CD14-positive monocyte (primary cell): ENCODE measurements at regions not wholly inside any gene's neighbourhood (a gene's known extent, or its start where the extent isn't known, plus 50 kb on each side); places are given as distances from the start of the nearest gene placed in this dataset.

Source experiments
- DNase-seq, 3 donors: peaks; one replicate each; pipeline ENCODE4 v3.0.0-alpha.2; 2011 to 2022
- H2AFZ ChIP-seq: 2 replicates; pipeline ENCODE4 v1.6.0; 2012; ENCODE audit warnings: mild to moderate bottlenecking, low read depth, low read length, inconsistent platforms; ENCODE audit not compliant: insufficient read depth, poor library complexity, severe bottlenecking
- H3K27ac ChIP-seq, 2 donors: 1 replicate in 1 of 2; 2 replicates in 1 of 2; pipeline ENCODE4 v1.5.1; 2012 to 2013; ENCODE audit warnings: low read length in 2 of 2, control low read depth in 1 of 2, inconsistent platforms in 1 of 2, low read depth in 1 of 2, mild to moderate bottlenecking in 1 of 2
- H3K27me3 ChIP-seq, 2 donors: one replicate each; pipeline versions ENCODE4 v1.6.0 to v1.6.1; 2011 to 2013; ENCODE audit warnings: low read length in 2 of 2; ENCODE audit not compliant: control insufficient read depth in 2 of 2, insufficient read depth in 2 of 2
- H3K36me3 ChIP-seq, 2 donors: replicated peaks in 1 of 2; 1 replicate in 1 of 2; 2 replicates in 1 of 2; pipeline versions ENCODE4 v1.5.1 to v1.6.1; 2012 to 2013; ENCODE audit warnings: low read length in 2 of 2, control low read depth in 1 of 2, inconsistent platforms in 1 of 2, mild to moderate bottlenecking in 1 of 2; ENCODE audit not compliant: insufficient read depth in 2 of 2, control insufficient read depth in 1 of 2
- H3K4me1 ChIP-seq, 2 donors: 1 replicate in 1 of 2; 2 replicates in 1 of 2; pipeline versions ENCODE4 v1.5.1 to v1.6.1; 2012 to 2013; ENCODE audit warnings: low read length in 2 of 2, control low read depth in 1 of 2, inconsistent platforms in 1 of 2, mild to moderate bottlenecking in 1 of 2, moderate library complexity in 1 of 2; ENCODE audit not compliant: insufficient read depth in 2 of 2, control insufficient read depth in 1 of 2
- H3K4me2 ChIP-seq: replicated peaks from 2 replicates; pipeline ENCODE3; 2012; ENCODE audit warnings: low read length, moderate library complexity, mild to moderate bottlenecking; ENCODE audit not compliant: poor library complexity, severe bottlenecking; ENCODE audit errors: extremely low read depth
- H3K4me3 ChIP-seq, 3 experiments: fragments of 200-600 bp in 1 of 3; sonication (generic) in 1 of 3; replicated peaks in 1 of 3; 1 replicate in 2 of 3; 2 replicates in 1 of 3; pipeline ENCODE4 v1.5.1; 2011 to 2013; ENCODE audit warnings: low read length in 3 of 3, mild to moderate bottlenecking in 3 of 3, control low read depth in 2 of 3, low read depth in 2 of 3, inconsistent platforms in 1 of 3, moderate library complexity in 1 of 3
- H3K79me2 ChIP-seq: 2 replicates; pipeline ENCODE4 v1.6.0; 2012; ENCODE audit warnings: mild to moderate bottlenecking, control low read depth, inconsistent platforms, low read length, moderate library complexity; ENCODE audit not compliant: insufficient read depth
- H3K9ac ChIP-seq: 2 replicates; pipeline ENCODE4 v1.6.0; 2017; ENCODE audit warnings: low read length, mild to moderate bottlenecking; ENCODE audit not compliant: insufficient read depth, poor library complexity, severe bottlenecking
- H3K9me3 ChIP-seq, 2 donors: replicated peaks in 1 of 2; 1 replicate in 1 of 2; 2 replicates in 1 of 2; pipeline versions ENCODE4 v1.5.1 to v1.6.1; 2012 to 2013; ENCODE audit warnings: low read length in 2 of 2, control low read depth in 1 of 2; ENCODE audit not compliant: control insufficient read depth in 1 of 2, insufficient read depth in 1 of 2
- H4K20me1 ChIP-seq: 2 replicates; pipeline ENCODE4 v1.6.0; 2012; ENCODE audit warnings: mild to moderate bottlenecking, low read length, control low read depth, moderate library complexity; ENCODE audit not compliant: insufficient read depth
- H3K27ac Mint-ChIP-seq, 7 donors: one replicate each; pipeline ENCODE4 v1.8.0; 2020; ENCODE audit warnings: mild to moderate bottlenecking in 7 of 7, mixed read lengths in 7 of 7, moderate library complexity in 6 of 7, inconsistent platforms in 2 of 7
- H3K27me3 Mint-ChIP-seq, 3 donors: one replicate each; pipeline ENCODE4 v1.8.0; 2021 to 2022; ENCODE audit warnings: low read depth in 3 of 3, mild to moderate bottlenecking in 3 of 3, mixed read lengths in 3 of 3, moderate library complexity in 3 of 3, inconsistent platforms in 1 of 3
- H3K36me3 Mint-ChIP-seq, 2 donors: one replicate each; pipeline ENCODE4 v1.8.0; 2020; ENCODE audit warnings: mixed read lengths in 2 of 2, inconsistent platforms in 1 of 2, mild to moderate bottlenecking in 1 of 2
- H3K4me1 Mint-ChIP-seq: one replicate; pipeline ENCODE4 v1.8.0; 2020; ENCODE audit warnings: mild to moderate bottlenecking, mixed read lengths
- H3K4me3 Mint-ChIP-seq, 2 donors: one replicate each; pipeline ENCODE4 v1.8.0; 2020; ENCODE audit warnings: mild to moderate bottlenecking in 2 of 2, mixed read lengths in 2 of 2, moderate library complexity in 1 of 2
- H3K9me3 Mint-ChIP-seq, 7 donors: one replicate each; pipeline ENCODE4 v1.8.0; 2020 to 2022; ENCODE audit warnings: mixed read lengths in 7 of 7, mild to moderate bottlenecking in 6 of 7, moderate library complexity in 6 of 7, inconsistent platforms in 2 of 7
- WGBS: methylation state at CpG from one replicate; pipeline ENCODE4 v1.1.5; 2013; ENCODE audit warnings: missing lambda C conversion rate; ENCODE audit not compliant: insufficient coverage; 5-methylcytosine and 5-hydroxymethylcytosine counted together
- intact Hi-C, 2 donors: fragments of 100-400 bp; cut with micrococcal nuclease; formaldehyde crosslinking; loops; one replicate each; pipeline versions ENCODE4 v1.15.0 to v1.15.1; 2023
- TF ChIP-seq, protein P1 (sequence below): fragments of 200-600 bp; IDR thresholded peaks from one replicate; pipeline ENCODE4 v1.8.0; 2022; ENCODE audit warnings: antibody characterized with exemption, mild to moderate bottlenecking

DNA sequence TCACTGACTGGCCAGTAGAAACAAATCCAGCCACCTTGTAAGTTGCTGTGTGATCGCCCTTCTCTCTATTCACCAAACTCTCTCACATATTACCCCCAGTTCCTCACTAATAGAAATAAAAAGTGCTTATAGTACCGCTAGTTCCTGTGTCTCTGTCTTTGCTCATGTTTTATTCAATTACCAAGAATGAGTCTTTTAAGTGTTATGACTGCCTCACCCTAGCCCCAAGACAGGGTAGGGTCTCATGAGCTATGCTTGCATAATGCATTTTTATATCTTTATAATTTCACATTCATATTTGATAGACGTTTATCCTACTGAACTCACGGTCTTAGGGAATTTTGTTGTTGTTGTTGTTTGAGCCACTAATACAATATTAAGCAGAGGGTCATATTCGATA lies 109.6 kb upstream of the DOK6 start:
- Mint-ChIP-seq H3K4me3 (no peak overlapping the region), H3K9me3 (peaks cover 0 to 5% (median 0%) of the 10 kb centered on the region in 7 donors), H3K27me3 (no peaks in the 10 kb centered on the region), H3K27ac (no peak overlapping the region), H3K4me1 (no peaks in the 10 kb centered on the region), H3K36me3 (no peaks in the 10 kb centered on the region)
- H3K4me3 ChIP-seq: no peak overlapping the region
- no peak overlapping the region for H3K27ac ChIP-seq
- no peak overlapping the region for H3K4me2 ChIP-seq
- WGBS: 100% methylated on average over 1 of the region's 5 CpGs
- no peak for DNase-seq
- H3K9me3 ChIP-seq: no peaks in the 10 kb centered on the region
- H4K20me1 ChIP-seq: no peaks in the 10 kb centered on the region
- TF ChIP-seq, protein P1, sequence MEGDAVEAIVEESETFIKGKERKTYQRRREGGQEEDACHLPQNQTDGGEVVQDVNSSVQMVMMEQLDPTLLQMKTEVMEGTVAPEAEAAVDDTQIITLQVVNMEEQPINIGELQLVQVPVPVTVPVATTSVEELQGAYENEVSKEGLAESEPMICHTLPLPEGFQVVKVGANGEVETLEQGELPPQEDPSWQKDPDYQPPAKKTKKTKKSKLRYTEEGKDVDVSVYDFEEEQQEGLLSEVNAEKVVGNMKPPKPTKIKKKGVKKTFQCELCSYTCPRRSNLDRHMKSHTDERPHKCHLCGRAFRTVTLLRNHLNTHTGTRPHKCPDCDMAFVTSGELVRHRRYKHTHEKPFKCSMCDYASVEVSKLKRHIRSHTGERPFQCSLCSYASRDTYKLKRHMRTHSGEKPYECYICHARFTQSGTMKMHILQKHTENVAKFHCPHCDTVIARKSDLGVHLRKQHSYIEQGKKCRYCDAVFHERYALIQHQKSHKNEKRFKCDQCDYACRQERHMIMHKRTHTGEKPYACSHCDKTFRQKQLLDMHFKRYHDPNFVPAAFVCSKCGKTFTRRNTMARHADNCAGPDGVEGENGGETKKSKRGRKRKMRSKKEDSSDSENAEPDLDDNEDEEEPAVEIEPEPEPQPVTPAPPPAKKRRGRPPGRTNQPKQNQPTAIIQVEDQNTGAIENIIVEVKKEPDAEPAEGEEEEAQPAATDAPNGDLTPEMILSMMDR: no peak
- no peaks in the 10 kb centered on the region for H3K79me2 ChIP-seq
- H3K27me3 ChIP-seq: no peaks in the 10 kb centered on the region
- intact Hi-C loops: no loop called here
- no peaks in the 10 kb centered on the region for H3K4me1 ChIP-seq
- H3K36me3 ChIP-seq: no peaks in the 10 kb centered on the region
- H2AFZ ChIP-seq: no peak overlapping the region
- H3K9ac ChIP-seq: no peak overlapping the region

DNA sequence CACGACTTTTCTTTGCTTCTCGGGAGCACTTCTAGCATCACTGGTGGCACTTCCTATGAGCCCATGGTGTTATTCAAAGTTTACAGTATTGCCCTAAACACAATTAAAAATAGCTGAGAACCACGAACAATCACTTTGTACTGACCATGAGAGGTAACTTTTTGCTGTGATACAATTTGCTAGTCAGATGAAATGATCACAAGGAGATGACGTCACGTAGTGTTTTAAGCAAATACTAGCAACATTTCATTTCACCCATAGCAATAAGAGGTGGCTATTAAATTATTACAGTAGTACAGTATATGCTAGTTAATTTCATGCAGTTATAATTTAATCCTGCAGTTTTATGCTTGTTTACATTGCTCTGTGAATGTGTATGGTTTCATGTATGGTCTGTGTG lies 108.9 kb upstream of the DOK6 start:
- H3K27ac ChIP-seq: no peak overlapping the region
- no peaks in the 10 kb centered on the region for H3K4me1 Mint-ChIP-seq
- no peaks in the 10 kb centered on the region for H3K27me3 ChIP-seq
- no peaks in the 10 kb centered on the region for H3K36me3 Mint-ChIP-seq
- WGBS: 92% methylated on average over 2 of the region's 5 CpGs
- H3K4me3 Mint-ChIP-seq: no peak overlapping the region
- DNase-seq: no peak
- H3K27me3 Mint-ChIP-seq: no peaks in the 10 kb centered on the region
- no peaks in the 10 kb centered on the region for H3K9me3 ChIP-seq
- H3K9ac ChIP-seq: no peak overlapping the region
- no peaks in the 10 kb centered on the region for H3K79me2 ChIP-seq
- H3K4me2 ChIP-seq: no peak overlapping the region
- no peaks in the 10 kb centered on the region for H3K36me3 ChIP-seq
- H4K20me1 ChIP-seq: no peaks in the 10 kb centered on the region
- TF ChIP-seq, protein P1: no peak
- H2AFZ ChIP-seq: no peak overlapping the region
- H3K27ac Mint-ChIP-seq: no peak overlapping the region
- H3K4me1 ChIP-seq: no peaks in the 10 kb centered on the region
- H3K9me3 Mint-ChIP-seq: peaks cover 0 to 3% (median 0%) of the 10 kb centered on the region in 7 donors
- intact Hi-C loops: no loop called here
- H3K4me3 ChIP-seq: no peak overlapping the region
